GM10266 (cell line): ENCODE measurements at regions not wholly inside any gene's neighbourhood (a gene's known extent, or its start where the extent isn't known, plus 50 kb on each side); places are given as distances from the start of the nearest gene placed in this dataset.

Source experiments
- DNase-seq: peaks from one replicate; pipeline ENCODE4 v3.0.0; 2012; ENCODE audit errors: extremely low spot score
- CTCF ChIP-seq: IDR thresholded peaks from 2 replicates; pipeline ENCODE4 v1.5.1; 2012; ENCODE audit warnings: mild to moderate bottlenecking, low read depth; ENCODE audit not compliant: control insufficient read depth, insufficient read depth; ENCODE audit errors: missing control alignments

GRCh38 chr4:35591035-35591434 is 653.3 kb downstream of the ARAP2 start:
- TF ChIP-seq CTCF = no peak
- DNase-seq = no peak

GRCh38 chr4:35604252-35604651 is 640.1 kb downstream of the ARAP2 start:
- no peak for DNase-seq
- no peak for TF ChIP-seq CTCF

GRCh38 chr4:35604724-35605123 is 639.6 kb downstream of the ARAP2 start:
- no peak for DNase-seq
- TF ChIP-seq CTCF = no peak

- no peak for DNase-seq
- TF ChIP-seq CTCF = no peak
Measured at GRCh38 chr4:35608205-35608604, 636.1 kb downstream of the ARAP2 start.

GRCh38 chr4:35614120-35614519 is 630.2 kb downstream of the ARAP2 start:
- DNase-seq = no peak
- TF ChIP-seq CTCF = no peak

GRCh38 chr4:35639929-35640328 is 604.4 kb downstream of the ARAP2 start:
- no peak for DNase-seq
- TF ChIP-seq CTCF = no peak

- DNase-seq = no peak
- no peak for TF ChIP-seq CTCF
Measured at GRCh38 chr4:35643661-35644060, 600.7 kb downstream of the ARAP2 start.

- DNase-seq = no peak
- TF ChIP-seq CTCF = no peak
Measured at GRCh38 chr4:35644591-35644990, 599.7 kb downstream of the ARAP2 start.
